ENCODE measurements at regions not wholly inside any gene's neighbourhood (a gene's known extent, or its start where the extent isn't known, plus 50 kb on each side); places are given as distances from the start of the nearest gene placed in this dataset.

GRCh38 chr6:91033964-91034363 is 447.1 kb upstream of the MAP3K7 start:
- no peak for TF ChIP-seq CTCF (IDR thresholded peaks at IDR 0.05; ENCODE audit: insufficient read depth, low read length, poor library complexity, severe bottlenecking)
- H3K36me3 ChIP-seq (ENCODE audit: control insufficient read depth, insufficient read depth, low read length) = no peaks in the 10 kb centered on the region
- no peak for DNase-seq (ENCODE audit: extremely low read depth, insufficient read length)
- no peaks in the 10 kb centered on the region; the same call in 1 of the 2 replicates for H3K27me3 ChIP-seq (replicated peaks; ENCODE audit: control insufficient read depth, insufficient read depth, low read length)
- H3K4me3 ChIP-seq (replicated peaks; ENCODE audit: low read depth, low read length) = no peak overlapping the region

GRCh38 chr6:91031581-91031980 is 444.7 kb upstream of the MAP3K7 start:
- TF ChIP-seq CTCF (IDR thresholded peaks at IDR 0.05; ENCODE audit: insufficient read depth, low read length, poor library complexity, severe bottlenecking) = no peak
- Histone ChIP-seq H3K36me3 (ENCODE audit: control insufficient read depth, insufficient read depth, low read length) (no peaks in the 10 kb centered on the region), H3K4me3 (replicated peaks; ENCODE audit: low read depth, low read length) (no peak overlapping the region), H3K27me3 (replicated peaks; ENCODE audit: control insufficient read depth, insufficient read depth, low read length) (no peaks in the 10 kb centered on the region; the same call in 1 of the 2 replicates)
- no peak for DNase-seq (ENCODE audit: extremely low read depth, insufficient read length)

GRCh38 chr6:91029211-91029610 is 442.3 kb upstream of the MAP3K7 start:
- Histone ChIP-seq H3K36me3 (ENCODE audit: control insufficient read depth, insufficient read depth, low read length) (no peaks in the 10 kb centered on the region), H3K4me3 (replicated peaks; ENCODE audit: low read depth, low read length) (no peak overlapping the region), H3K27me3 (replicated peaks; ENCODE audit: control insufficient read depth, insufficient read depth, low read length) (no peaks in the 10 kb centered on the region; the same call in 1 of the 2 replicates)
- DNase-seq (ENCODE audit: extremely low read depth, insufficient read length) = no peak
- no peak for TF ChIP-seq CTCF (IDR thresholded peaks at IDR 0.05; ENCODE audit: insufficient read depth, low read length, poor library complexity, severe bottlenecking)

- H3K4me3 ChIP-seq (replicated peaks; ENCODE audit: low read depth, low read length) = no peak overlapping the region
- TF ChIP-seq CTCF (IDR thresholded peaks at IDR 0.05; ENCODE audit: insufficient read depth, low read length, poor library complexity, severe bottlenecking) = no peak
- H3K36me3 ChIP-seq (ENCODE audit: control insufficient read depth, insufficient read depth, low read length) = no peaks in the 10 kb centered on the region
- no peaks in the 10 kb centered on the region for H3K27me3 ChIP-seq (replicated peaks; ENCODE audit: control insufficient read depth, insufficient read depth, low read length)
- no peak for DNase-seq (ENCODE audit: extremely low read depth, insufficient read length)
Measured at GRCh38 chr6:91023529-91023928, 436.7 kb upstream of the MAP3K7 start.

GRCh38 chr6:91020744-91021143 is 433.9 kb upstream of the MAP3K7 start:
- H3K36me3 ChIP-seq (ENCODE audit: control insufficient read depth, insufficient read depth, low read length) = no peaks in the 10 kb centered on the region
- no peak for TF ChIP-seq CTCF (IDR thresholded peaks at IDR 0.05; ENCODE audit: insufficient read depth, low read length, poor library complexity, severe bottlenecking)
- DNase-seq (ENCODE audit: extremely low read depth, insufficient read length) = no peak
- no peak overlapping the region for H3K4me3 ChIP-seq (replicated peaks; ENCODE audit: low read depth, low read length)
- H3K27me3 ChIP-seq (replicated peaks; ENCODE audit: control insufficient read depth, insufficient read depth, low read length) = no peaks in the 10 kb centered on the region

GRCh38 chr6:91018586-91018985 is 431.7 kb upstream of the MAP3K7 start:
- no peak for TF ChIP-seq CTCF (IDR thresholded peaks at IDR 0.05; ENCODE audit: insufficient read depth, low read length, poor library complexity, severe bottlenecking)
- Histone ChIP-seq H3K4me3 (replicated peaks; ENCODE audit: low read depth, low read length) (no peak overlapping the region), H3K27me3 (replicated peaks; ENCODE audit: control insufficient read depth, insufficient read depth, low read length) (no peaks in the 10 kb centered on the region), H3K36me3 (ENCODE audit: control insufficient read depth, insufficient read depth, low read length) (no peaks in the 10 kb centered on the region)
- DNase-seq (ENCODE audit: extremely low read depth, insufficient read length) = no peak
